HL-60 (cell line): ENCODE measurements at regions not wholly inside any gene's neighbourhood (a gene's known extent, or its start where the extent isn't known, plus 50 kb on each side); places are given as distances from the start of the nearest gene placed in this dataset.

Source experiments
- DNase-seq, 2 experiments: peaks; one replicate each; pipeline ENCODE4 v3.0.0-alpha.2; 2010 to 2020; ENCODE audit warnings: low read depth in 1 of 2, low spot score in 1 of 2
- H3K27ac ChIP-seq: fragments of 250-450 bp; sonication (Bioruptor Pico); replicated peaks from 2 replicates; pipeline ENCODE4 v1.5.1; 2020; ENCODE audit warnings: mild to moderate bottlenecking, moderate library complexity
- H3K27me3 ChIP-seq: fragments of 250-450 bp; sonication (Bioruptor Pico); 2 replicates; pipeline ENCODE4 v1.5.1; 2021; ENCODE audit warnings: mild to moderate bottlenecking, moderate library complexity; ENCODE audit not compliant: insufficient read depth, poor library complexity, severe bottlenecking
- H3K4me3 ChIP-seq: replicated peaks from 2 replicates; pipeline ENCODE4 v1.5.1; 2011; ENCODE audit warnings: mild to moderate bottlenecking, control low read depth, low read length; ENCODE audit not compliant: insufficient read depth
- GABPA ChIP-seq: IDR thresholded peaks from 2 replicates; pipeline ENCODE4 v1.6.1; 2012; ENCODE audit warnings: low read depth
- POLR2AphosphoS5 ChIP-seq: IDR thresholded peaks from 2 replicates; pipeline ENCODE4 v1.6.1; 2012; ENCODE audit warnings: low read depth
- REST ChIP-seq: IDR thresholded peaks from 2 replicates; pipeline ENCODE4 v1.6.1; 2012; ENCODE audit warnings: low read depth; ENCODE audit not compliant: insufficient replicate concordance
- SPI1 ChIP-seq: IDR thresholded peaks from 2 replicates; pipeline ENCODE4 v1.6.1; 2012; ENCODE audit warnings: low read depth, mild to moderate bottlenecking, borderline replicate concordance
- TF ChIP-seq, protein P1 (sequence below): IDR thresholded peaks from one replicate; pipeline ENCODE4 v1.5.1; 2011; ENCODE audit warnings: low read length, control low read depth, inconsistent platforms; ENCODE audit not compliant: insufficient read depth

- Histone ChIP-seq H3K4me3 (no peak overlapping the region), H3K27me3 (no peaks in the 10 kb centered on the region)
- no peak for TF ChIP-seq SPI1
- TF ChIP-seq, protein P1, sequence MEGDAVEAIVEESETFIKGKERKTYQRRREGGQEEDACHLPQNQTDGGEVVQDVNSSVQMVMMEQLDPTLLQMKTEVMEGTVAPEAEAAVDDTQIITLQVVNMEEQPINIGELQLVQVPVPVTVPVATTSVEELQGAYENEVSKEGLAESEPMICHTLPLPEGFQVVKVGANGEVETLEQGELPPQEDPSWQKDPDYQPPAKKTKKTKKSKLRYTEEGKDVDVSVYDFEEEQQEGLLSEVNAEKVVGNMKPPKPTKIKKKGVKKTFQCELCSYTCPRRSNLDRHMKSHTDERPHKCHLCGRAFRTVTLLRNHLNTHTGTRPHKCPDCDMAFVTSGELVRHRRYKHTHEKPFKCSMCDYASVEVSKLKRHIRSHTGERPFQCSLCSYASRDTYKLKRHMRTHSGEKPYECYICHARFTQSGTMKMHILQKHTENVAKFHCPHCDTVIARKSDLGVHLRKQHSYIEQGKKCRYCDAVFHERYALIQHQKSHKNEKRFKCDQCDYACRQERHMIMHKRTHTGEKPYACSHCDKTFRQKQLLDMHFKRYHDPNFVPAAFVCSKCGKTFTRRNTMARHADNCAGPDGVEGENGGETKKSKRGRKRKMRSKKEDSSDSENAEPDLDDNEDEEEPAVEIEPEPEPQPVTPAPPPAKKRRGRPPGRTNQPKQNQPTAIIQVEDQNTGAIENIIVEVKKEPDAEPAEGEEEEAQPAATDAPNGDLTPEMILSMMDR = no peak
- TF ChIP-seq REST = no peak
Measured at GRCh38 chr2:8016688-8017087, 665.2 kb upstream of the ID2 start.

DNA sequence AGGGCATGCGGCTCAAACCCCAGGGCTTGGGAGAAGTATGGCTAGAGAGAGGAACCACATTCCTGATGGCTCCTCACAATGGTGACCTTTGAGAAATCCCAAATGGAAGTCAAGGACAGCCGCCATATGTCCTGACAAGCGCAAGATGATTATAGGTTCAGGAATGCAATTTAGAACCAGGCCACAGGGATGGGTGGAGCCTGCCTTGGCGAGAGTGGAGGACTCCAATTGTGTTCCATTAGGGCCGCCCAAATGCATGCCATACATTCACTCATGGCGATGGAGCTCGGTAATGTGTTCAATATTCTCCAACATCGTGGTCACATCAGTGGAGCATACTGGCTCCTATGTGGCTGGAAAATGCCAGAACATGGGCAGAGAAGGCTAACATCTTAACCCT, 662.9 kb upstream of the ID2 start:
- TF ChIP-seq POLR2AphosphoS5 (no peak), GABPA (no peak), REST (no peak), SPI1 (no peak)
- TF ChIP-seq, protein P1 = no peak
- no peak overlapping the region for H3K27ac ChIP-seq
- H3K4me3 ChIP-seq = no peak overlapping the region
- H3K27me3 ChIP-seq = no peaks in the 10 kb centered on the region
- no peak for DNase-seq

More at GRCh38 chr2:8016688-8017087, 665.2 kb upstream of the ID2 start:
- no peak for DNase-seq
- no peak overlapping the region for H3K27ac ChIP-seq

- DNase-seq = no peak
- TF ChIP-seq, protein P1 = no peak
- TF ChIP-seq POLR2AphosphoS5 (no peak), GABPA (no peak), REST (no peak), SPI1 (no peak)
- H3K27ac ChIP-seq = no peak overlapping the region
- H3K4me3 ChIP-seq = no peak overlapping the region
- H3K27me3 ChIP-seq = no peaks in the 10 kb centered on the region
Measured at GRCh38 chr2:8019934-8020333, 661.9 kb upstream of the ID2 start.
